HG03045 (cell line): ENCODE measurements at regions not wholly inside any gene's neighbourhood (a gene's known extent, or its start where the extent isn't known, plus 50 kb on each side); places are given as distances from the start of the nearest gene placed in this dataset.
"Not testable (repeated sequence)": the region's sequence is repeated elsewhere in the genome, so short reads cannot be mapped to it uniquely, and the experiment has no call there.

ENCODE experiments used
- ATAC-seq: cut with Tn5 transposase; IDR thresholded peaks from one replicate; pipeline ENCODE4 v1.9.1; 2021; ENCODE audit warnings: mild to moderate bottlenecking, moderate library complexity; ENCODE audit not compliant: unreplicated experiment

DNA sequence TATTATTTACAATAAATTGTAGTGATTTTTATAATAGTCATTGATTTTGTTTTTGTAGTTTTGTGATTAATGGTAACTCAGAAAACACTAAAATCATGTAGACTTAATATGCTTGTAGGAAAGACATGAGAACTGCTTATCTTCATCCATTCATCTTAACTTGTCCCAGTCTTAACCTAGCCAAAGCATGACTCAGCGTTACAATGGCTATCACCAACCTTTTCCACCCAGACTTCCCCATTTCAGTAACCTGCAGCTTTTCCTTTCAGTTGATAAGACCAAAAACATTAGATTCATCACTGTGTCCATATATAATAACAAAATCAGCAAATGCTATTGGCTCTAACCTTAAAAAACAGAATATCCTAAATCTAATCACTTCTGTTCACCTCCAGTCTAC, 106.2 kb upstream of the KLF8 start:
- no peak for ATAC-seq

DNA sequence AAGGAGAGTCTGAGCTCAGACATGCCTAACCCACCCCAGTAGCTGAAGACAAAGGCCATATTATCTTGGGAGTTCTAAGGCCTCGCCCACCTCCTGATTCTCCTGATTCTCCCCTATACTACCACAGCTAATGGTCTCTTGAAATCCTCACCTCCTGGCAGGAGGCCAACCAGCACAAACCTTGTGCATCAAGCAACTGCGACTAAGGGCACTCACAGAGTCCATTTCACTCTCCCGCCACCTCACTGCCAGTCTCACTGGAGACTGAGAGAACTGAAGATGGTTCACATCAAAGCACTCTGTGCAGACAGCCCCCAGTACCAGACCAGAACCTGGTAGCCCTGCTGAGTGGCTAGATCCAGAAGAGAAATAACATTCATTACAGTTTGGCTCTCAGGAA, 102.1 kb upstream of the KLF8 start:
- no peak for ATAC-seq

DNA sequence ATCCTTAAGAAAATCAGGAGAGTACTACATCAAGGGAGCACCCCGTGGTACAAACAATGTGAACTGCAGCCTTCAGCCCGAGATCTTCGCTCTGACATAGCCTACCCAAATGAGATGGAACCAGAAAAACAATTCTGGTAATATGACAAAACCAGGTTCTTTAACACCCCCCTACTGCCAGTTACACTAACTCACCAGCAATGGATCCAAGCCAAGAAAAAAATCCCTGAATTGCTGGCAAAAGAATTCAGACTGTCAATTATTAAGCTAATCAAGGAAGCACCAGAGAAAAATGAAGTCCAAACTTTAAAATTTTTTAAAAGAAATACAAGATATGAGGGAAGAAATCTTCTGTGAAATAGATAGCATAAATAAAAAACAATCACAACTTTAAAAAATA, 101.7 kb upstream of the KLF8 start:
- no peak for ATAC-seq

DNA sequence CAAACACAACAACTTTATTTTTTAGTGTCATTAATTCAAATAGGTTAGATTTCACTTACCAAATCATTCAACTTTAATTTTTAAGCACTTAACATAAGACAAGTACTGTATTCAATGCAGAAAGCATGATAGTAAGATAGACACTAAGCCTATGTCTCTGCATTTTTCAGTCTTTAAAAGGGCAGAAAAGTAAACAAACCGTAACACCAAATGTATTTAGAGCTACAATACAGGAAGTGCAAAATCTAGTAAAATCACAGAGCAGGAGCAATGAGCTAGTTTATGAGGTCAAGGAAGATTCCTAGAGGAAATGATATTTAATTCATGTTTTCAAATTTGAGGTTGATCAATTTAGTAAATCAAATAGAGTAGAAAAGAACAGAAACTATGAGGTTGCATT, 68.0 kb upstream of the KLF8 start:
- ATAC-seq, result not testable (repeated sequence)
